Vagina (tissue), 2 donors: ENCODE measurements at regions not wholly inside any gene's neighbourhood (a gene's known extent, or its start where the extent isn't known, plus 50 kb on each side); places are given as distances from the start of the nearest gene placed in this dataset.

ENCODE experiments used
- CTCF ChIP-seq, 3 experiments: fragments of 450-650 bp in 2 of 3; fragments of 200-600 bp in 1 of 3; sonication (generic) in 1 of 3; IDR thresholded peaks; one replicate each; pipeline ENCODE4 v1.5.1; 2017 to 2019; ENCODE audit warnings: antibody characterized with exemption in 3 of 3, mild to moderate bottlenecking in 2 of 3, moderate library complexity in 2 of 3
- POLR2A ChIP-seq, 2 donors: fragments of 450-650 bp; IDR thresholded peaks; one replicate each; pipeline ENCODE4 v1.6.1; 2017; ENCODE audit warnings: antibody characterized with exemption in 2 of 2, mild to moderate bottlenecking in 2 of 2, moderate library complexity in 2 of 2

GRCh38 chr13:68125087-68125480 lies 894.9 kb upstream of the PCDH9 start:
- TF ChIP-seq CTCF (IDR thresholded peaks at IDR 0.05) (no peak), POLR2A (IDR thresholded peaks at IDR 0.05) (no peak)
